ENCODE measurements at regions not wholly inside any gene's neighbourhood (a gene's known extent, or its start where the extent isn't known, plus 50 kb on each side); places are given as distances from the start of the nearest gene placed in this dataset.
A peak's percentile ranks its signal among the peaks of the same experiment; 100 is the strongest.

DNA sequence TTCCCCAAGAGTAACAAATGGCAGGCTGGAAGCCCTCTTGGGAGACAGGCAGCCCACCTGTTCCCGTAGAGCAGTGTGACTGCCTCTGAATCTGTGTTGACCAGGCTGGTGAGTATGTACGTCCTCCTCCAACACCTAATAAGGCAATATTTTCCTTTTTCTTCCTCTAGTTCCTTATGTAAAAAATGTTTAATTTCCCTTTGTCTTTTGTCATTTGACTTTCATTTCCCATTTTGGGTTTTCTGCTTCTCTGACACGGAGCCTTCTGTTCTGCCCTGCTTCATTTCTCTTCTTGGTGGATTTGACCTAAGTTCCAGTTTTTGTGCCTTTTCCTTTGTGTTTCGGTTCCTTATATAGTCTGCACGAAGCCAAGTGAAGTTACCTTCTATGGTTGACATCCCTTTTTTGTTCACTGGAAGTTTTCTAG lies 65.8 kb upstream of the ATF3 start:
- H3K9me2 ChIP-seq (replicated peaks; ENCODE audit: insufficient read depth), result no peaks in the 10 kb centered on the region
- H3K27me3 ChIP-seq, result no peaks in the 10 kb centered on the region
- no peak overlapping the region for H3K4me2 ChIP-seq
- no peaks in the 10 kb centered on the region for H4K20me1 ChIP-seq (ENCODE audit: insufficient read depth, poor library complexity, severe bottlenecking)
- DNase-seq (ENCODE audit: low spot score), result no peak
- peaks cover 3% of the 10 kb centered on the region for H3K9me3 ChIP-seq (ENCODE audit: low read depth)
- H2AFZ ChIP-seq, result no peak overlapping the region
- no peaks in the 10 kb centered on the region for H3K36me3 ChIP-seq (replicated peaks; ENCODE audit: insufficient read depth, low read depth)
- TF ChIP-seq, protein P1, sequence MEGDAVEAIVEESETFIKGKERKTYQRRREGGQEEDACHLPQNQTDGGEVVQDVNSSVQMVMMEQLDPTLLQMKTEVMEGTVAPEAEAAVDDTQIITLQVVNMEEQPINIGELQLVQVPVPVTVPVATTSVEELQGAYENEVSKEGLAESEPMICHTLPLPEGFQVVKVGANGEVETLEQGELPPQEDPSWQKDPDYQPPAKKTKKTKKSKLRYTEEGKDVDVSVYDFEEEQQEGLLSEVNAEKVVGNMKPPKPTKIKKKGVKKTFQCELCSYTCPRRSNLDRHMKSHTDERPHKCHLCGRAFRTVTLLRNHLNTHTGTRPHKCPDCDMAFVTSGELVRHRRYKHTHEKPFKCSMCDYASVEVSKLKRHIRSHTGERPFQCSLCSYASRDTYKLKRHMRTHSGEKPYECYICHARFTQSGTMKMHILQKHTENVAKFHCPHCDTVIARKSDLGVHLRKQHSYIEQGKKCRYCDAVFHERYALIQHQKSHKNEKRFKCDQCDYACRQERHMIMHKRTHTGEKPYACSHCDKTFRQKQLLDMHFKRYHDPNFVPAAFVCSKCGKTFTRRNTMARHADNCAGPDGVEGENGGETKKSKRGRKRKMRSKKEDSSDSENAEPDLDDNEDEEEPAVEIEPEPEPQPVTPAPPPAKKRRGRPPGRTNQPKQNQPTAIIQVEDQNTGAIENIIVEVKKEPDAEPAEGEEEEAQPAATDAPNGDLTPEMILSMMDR (IDR thresholded peaks at IDR 0.05; ENCODE audit: poor library complexity), result no peak
- no peak for TF ChIP-seq EZH2 (IDR thresholded peaks at IDR 0.05; ENCODE audit: borderline replicate concordance)
- no peak for TF ChIP-seq EZH2phosphoT487 (IDR thresholded peaks at IDR 0.05; ENCODE audit: low read depth, severe bottlenecking, unreplicated experiment)
- WGBS (ENCODE audit: low lambda C conversion rate, missing lambda C conversion rate), result 91% methylated on average over 5 of the region's 5 CpGs
- no peaks in the 10 kb centered on the region for H3K79me2 ChIP-seq
- H3K4me3 ChIP-seq, result no peak overlapping the region
- no peak overlapping the region for H3K27ac ChIP-seq
- H3K4me1 ChIP-seq (ENCODE audit: insufficient read depth), result no peaks in the 10 kb centered on the region

DNA sequence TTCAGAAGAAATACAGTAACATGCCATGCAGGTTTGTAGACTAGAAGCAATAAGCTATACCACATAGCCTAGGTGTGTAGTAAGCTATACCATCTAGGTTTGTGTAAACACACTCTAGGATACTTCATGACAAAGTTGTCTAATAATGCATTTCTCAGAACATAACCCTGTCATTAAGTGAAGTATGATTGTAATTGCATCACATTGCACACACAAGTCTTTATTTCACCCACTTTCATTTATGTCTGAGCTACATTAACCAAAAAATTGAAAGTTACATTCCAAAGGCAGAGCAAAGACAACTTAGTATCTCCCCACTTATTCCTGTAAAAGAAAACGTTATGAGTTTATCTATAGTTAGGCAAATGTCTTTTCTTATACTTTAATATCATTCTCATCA lies 64.5 kb upstream of the ATF3 start:
- Histone ChIP-seq H3K4me3 (no peak overlapping the region), H3K36me3 (replicated peaks; ENCODE audit: insufficient read depth, low read depth) (no peaks in the 10 kb centered on the region), H4K20me1 (ENCODE audit: insufficient read depth, poor library complexity, severe bottlenecking) (no peaks in the 10 kb centered on the region), H3K4me1 (ENCODE audit: insufficient read depth) (no peaks in the 10 kb centered on the region), H2AFZ (no peak overlapping the region), H3K79me2 (no peaks in the 10 kb centered on the region), H3K9me3 (ENCODE audit: low read depth) (no peaks in the 10 kb centered on the region), H3K4me2 (no peak overlapping the region), H3K27me3 (no peaks in the 10 kb centered on the region), H3K9me2 (replicated peaks; ENCODE audit: insufficient read depth) (no peaks in the 10 kb centered on the region), H3K27ac (no peak overlapping the region)
- TF ChIP-seq, protein P1 (IDR thresholded peaks at IDR 0.05; ENCODE audit: poor library complexity), result no peak
- TF ChIP-seq EZH2 (IDR thresholded peaks at IDR 0.05; ENCODE audit: borderline replicate concordance) (no peak), EZH2phosphoT487 (IDR thresholded peaks at IDR 0.05; ENCODE audit: low read depth, severe bottlenecking, unreplicated experiment) (no peak)
- DNase-seq (ENCODE audit: low spot score), result no peak
- WGBS (ENCODE audit: low lambda C conversion rate, missing lambda C conversion rate), result 78% methylated on average over 1 of the region's 1 CpG

DNA sequence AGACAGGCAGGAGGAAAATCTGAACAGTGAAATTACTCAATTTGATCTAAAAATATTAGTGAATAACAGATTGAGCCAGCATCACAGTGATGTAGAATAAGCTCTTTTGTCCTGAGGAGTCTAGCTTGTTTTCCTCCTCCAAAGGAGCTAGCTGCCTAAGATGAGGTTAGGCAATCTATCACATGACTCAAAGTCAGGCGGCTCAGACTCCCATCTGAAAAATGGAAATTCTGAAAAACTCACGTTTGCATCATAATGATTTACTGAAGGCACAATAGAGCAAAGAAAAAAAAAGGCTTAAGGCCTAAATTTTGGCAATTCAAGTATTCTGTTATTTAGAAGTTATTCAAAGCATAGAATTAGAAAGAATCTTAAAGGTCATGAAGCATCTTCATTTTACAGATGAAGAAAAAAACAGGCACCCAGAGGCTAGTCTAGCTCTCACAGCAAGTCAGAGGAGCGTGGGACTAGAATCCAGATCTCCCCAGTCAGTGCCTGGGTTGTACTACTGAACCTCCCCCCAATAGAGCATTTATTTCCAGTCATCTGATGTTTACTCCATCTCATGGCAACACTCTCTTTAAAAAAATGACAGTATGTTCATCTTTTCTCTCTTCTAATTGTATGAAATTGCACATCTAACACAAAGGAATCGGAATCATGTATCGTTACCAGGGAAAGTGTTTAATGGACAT lies 62.5 kb upstream of the ATF3 start:
- Histone ChIP-seq H3K9me3 (ENCODE audit: low read depth) (no peaks in the 10 kb centered on the region), H2AFZ (no peak overlapping the region), H4K20me1 (ENCODE audit: insufficient read depth, poor library complexity, severe bottlenecking) (no peaks in the 10 kb centered on the region), H3K27ac (no peak overlapping the region), H3K36me3 (replicated peaks; ENCODE audit: insufficient read depth, low read depth) (no peaks in the 10 kb centered on the region), H3K4me2 (no peak overlapping the region), H3K79me2 (no peaks in the 10 kb centered on the region), H3K4me1 (ENCODE audit: insufficient read depth) (no peaks in the 10 kb centered on the region), H3K9me2 (replicated peaks; ENCODE audit: insufficient read depth) (no peaks in the 10 kb centered on the region), H3K27me3 (no peaks in the 10 kb centered on the region), H3K4me3 (no peak overlapping the region)
- WGBS (ENCODE audit: low lambda C conversion rate, missing lambda C conversion rate), result 79% methylated on average over 5 of the region's 5 CpGs
- DNase-seq (ENCODE audit: low spot score), result peak; percentile 49
- TF ChIP-seq EZH2phosphoT487 (IDR thresholded peaks at IDR 0.05; ENCODE audit: low read depth, severe bottlenecking, unreplicated experiment) (no peak), EZH2 (IDR thresholded peaks at IDR 0.05; ENCODE audit: borderline replicate concordance) (no peak)
- TF ChIP-seq, protein P1 (IDR thresholded peaks at IDR 0.05; ENCODE audit: poor library complexity), result no peak
